ENCODE measurements at regions not wholly inside any gene's neighbourhood (a gene's known extent, or its start where the extent isn't known, plus 50 kb on each side); places are given as distances from the start of the nearest gene placed in this dataset.

- Histone ChIP-seq H3K4me1 (no peaks in the 10 kb centered on the region), H3K36me3 (no peaks in the 10 kb centered on the region), H3K9me3 (no peaks in the 10 kb centered on the region), H3K27me3 (no peaks in the 10 kb centered on the region), H3K27ac (no peak overlapping the region), H3K4me3 (no peak overlapping the region)
- DNase-seq = no peak
- no peak for TF ChIP-seq CTCF (IDR thresholded peaks at IDR 0.05)
- intact Hi-C loops (cut with DNase I; ENCODE audit: low total_unique reads) = no loop called here
Measured at GRCh38 chr20:51335329-51335841, 207.1 kb downstream of the NFATC2 start.

DNA sequence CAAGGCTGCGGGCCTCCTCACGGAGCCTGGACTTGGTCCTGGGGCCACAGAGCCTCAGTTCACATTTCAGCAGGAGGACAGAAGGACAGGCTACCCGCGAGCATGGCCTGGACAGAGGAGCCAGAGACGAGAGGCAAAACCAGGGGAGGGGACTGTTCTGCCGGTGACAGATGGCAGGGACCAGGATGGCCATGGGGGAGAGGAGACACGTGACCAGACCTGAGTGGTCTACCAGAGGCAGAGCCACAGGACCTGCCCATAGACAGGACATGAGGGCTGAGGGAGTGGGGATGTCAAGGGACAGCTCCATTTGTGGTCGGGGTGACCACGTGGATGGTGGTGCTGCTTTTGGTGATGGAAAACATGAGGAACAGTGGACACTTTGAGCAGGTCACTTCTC, 207.9 kb downstream of the NFATC2 start:
- DNase-seq = no peak
- intact Hi-C loops (cut with DNase I; ENCODE audit: low total_unique reads) = no loop called here
- no peak for TF ChIP-seq CTCF (IDR thresholded peaks at IDR 0.05)

GRCh38 chr20:51333971-51334370, 208.5 kb downstream of the NFATC2 start:
- no peak for DNase-seq
- H3K4me3 ChIP-seq = no peak overlapping the region
- no peaks in the 10 kb centered on the region for H3K27me3 ChIP-seq
- intact Hi-C loops (cut with DNase I; ENCODE audit: low total_unique reads) = no loop called here
- no peaks in the 10 kb centered on the region for H3K36me3 ChIP-seq
- H3K27ac ChIP-seq = no peak overlapping the region
- H3K4me1 ChIP-seq = no peaks in the 10 kb centered on the region
- TF ChIP-seq CTCF (IDR thresholded peaks at IDR 0.05) = no peak
- no peaks in the 10 kb centered on the region for H3K9me3 ChIP-seq

More for the DNA sequence above, 207.9 kb downstream of the NFATC2 start:
- Histone ChIP-seq H3K4me1 (no peaks in the 10 kb centered on the region), H3K9me3 (no peaks in the 10 kb centered on the region), H3K4me3 (no peak overlapping the region), H3K36me3 (no peaks in the 10 kb centered on the region), H3K27ac (no peak overlapping the region), H3K27me3 (no peaks in the 10 kb centered on the region)

GRCh38 chr20:51333446-51333845, 209.1 kb downstream of the NFATC2 start:
- Histone ChIP-seq H3K4me3 (no peak overlapping the region), H3K36me3 (no peaks in the 10 kb centered on the region), H3K9me3 (no peaks in the 10 kb centered on the region), H3K27me3 (no peaks in the 10 kb centered on the region), H3K27ac (no peak overlapping the region), H3K4me1 (no peaks in the 10 kb centered on the region)
- TF ChIP-seq CTCF (IDR thresholded peaks at IDR 0.05) = no peak
- no peak for DNase-seq
- intact Hi-C loops (cut with DNase I; ENCODE audit: low total_unique reads) = no loop called here

DNA sequence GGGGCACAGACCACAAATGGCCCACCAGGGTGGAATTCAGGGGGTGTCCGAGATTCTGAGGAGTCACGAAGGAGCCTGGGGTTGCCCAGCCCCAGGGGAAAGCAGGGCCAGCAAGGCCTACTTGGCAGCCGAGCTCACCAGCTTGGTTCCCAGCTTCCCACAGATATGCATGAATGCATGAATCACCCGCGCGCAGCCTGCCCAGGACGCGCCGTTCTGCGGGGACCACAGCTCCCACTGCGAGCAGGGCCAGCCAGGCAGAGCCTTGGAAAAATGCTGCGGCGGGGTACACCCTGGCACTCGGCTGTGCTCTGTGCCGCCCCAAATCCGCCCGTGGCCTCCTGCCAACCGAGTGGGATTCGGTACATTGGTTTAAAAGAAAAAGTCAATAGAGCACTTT, 211.0 kb downstream of the NFATC2 start:
- H3K4me3 ChIP-seq = no peak overlapping the region
- no peak for DNase-seq
- H3K9me3 ChIP-seq = no peaks in the 10 kb centered on the region
- TF ChIP-seq CTCF (IDR thresholded peaks at IDR 0.05) = no peak
- intact Hi-C loops (cut with DNase I; ENCODE audit: low total_unique reads) = no loop called here
- no peak overlapping the region for H3K27ac ChIP-seq
- H3K27me3 ChIP-seq = no peaks in the 10 kb centered on the region
- H3K4me1 ChIP-seq = no peaks in the 10 kb centered on the region
- H3K36me3 ChIP-seq = no peaks in the 10 kb centered on the region

DNA sequence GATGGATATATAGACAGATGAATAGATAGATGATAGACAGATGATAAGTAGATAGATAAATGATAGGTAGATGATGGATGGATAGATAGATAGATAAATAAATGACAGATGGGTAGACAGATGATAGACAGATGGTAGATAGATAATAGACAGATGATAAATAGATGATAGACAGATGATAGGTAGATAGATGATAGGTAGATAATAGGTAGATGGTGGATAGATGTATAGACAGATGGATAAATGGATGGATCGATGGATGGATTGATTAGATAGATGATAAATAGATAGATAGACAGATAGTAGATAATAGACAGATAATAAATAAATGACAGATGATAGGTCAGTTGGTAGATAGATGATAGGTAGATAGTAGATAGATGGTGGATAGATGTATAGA, 212.7 kb downstream of the NFATC2 start:
- no peak overlapping the region for H3K27ac ChIP-seq
- H3K4me3 ChIP-seq = no peak overlapping the region
- intact Hi-C loops (cut with DNase I; ENCODE audit: low total_unique reads) = no loop called here
- H3K36me3 ChIP-seq = no peaks in the 10 kb centered on the region
- DNase-seq = no peak
- peaks cover 0 to 3% of the 10 kb centered on the region in 2 donors for H3K27me3 ChIP-seq
- H3K4me1 ChIP-seq = no peaks in the 10 kb centered on the region
- H3K9me3 ChIP-seq = peaks cover 0 to 5% (median 0%) of the 10 kb centered on the region in 3 donors
- TF ChIP-seq CTCF (IDR thresholded peaks at IDR 0.05) = no peak
